ENCODE measurements at regions not wholly inside any gene's neighbourhood (a gene's known extent, or its start where the extent isn't known, plus 50 kb on each side); places are given as distances from the start of the nearest gene placed in this dataset.

GRCh38 chr5:3201121-3201520, 394.5 kb upstream of the IRX1 start:
- TF ChIP-seq BACH1 (tag; IDR thresholded peaks at IDR 0.05) (no peak), HDAC6 (IDR thresholded peaks at IDR 0.05; ENCODE audit: low read depth, low read length) (no peak), CREM (IDR thresholded peaks at IDR 0.05; ENCODE audit: low read depth) (no peak), RFX1 (IDR thresholded peaks at IDR 0.05) (no peak), MED1 (CRISPR knock-in tag; IDR thresholded peaks at IDR 0.05; ENCODE audit: borderline replicate concordance) (no peak), CTCF (IDR thresholded peaks at IDR 0.05 in 2 of 3, conservative IDR thresholded peaks at IDR 0.05 in 1 of 3; ENCODE audit: insufficient read depth in 2 of 3, low read depth in 1 of 3, low read length in 3 of 3) (no peak), ZNF217 (CRISPR knock-in tag; IDR thresholded peaks at IDR 0.05) (no peak)
- TF ChIP-seq, protein P1, sequence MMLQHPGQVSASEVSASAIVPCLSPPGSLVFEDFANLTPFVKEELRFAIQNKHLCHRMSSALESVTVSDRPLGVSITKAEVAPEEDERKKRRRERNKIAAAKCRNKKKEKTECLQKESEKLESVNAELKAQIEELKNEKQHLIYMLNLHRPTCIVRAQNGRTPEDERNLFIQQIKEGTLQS (IDR thresholded peaks at IDR 0.05) = no peak
- TF ChIP-seq, protein P1 (CRISPR knock-in tag; conservative IDR thresholded peaks at IDR 0.05) = no peak
